SK-N-MC (cell line): ENCODE measurements at regions not wholly inside any gene's neighbourhood (a gene's known extent, or its start where the extent isn't known, plus 50 kb on each side); places are given as distances from the start of the nearest gene placed in this dataset.

Experiments used
- EZH2 ChIP-seq: fragments of 200-600 bp; sonication (generic); IDR thresholded peaks from one replicate; pipeline ENCODE4 v1.6.1; 2017; ENCODE audit warnings: antibody characterized with exemption
- FOXP2 ChIP-seq: optimal IDR thresholded peaks from 2 replicates; pipeline ENCODE3; 2011; ENCODE audit warnings: mild to moderate bottlenecking, moderate library complexity; ENCODE audit not compliant: insufficient read depth; ENCODE audit errors: extremely low read length, control extremely low read depth
- POLR2AphosphoS5 ChIP-seq: IDR thresholded peaks from 2 replicates; pipeline ENCODE4 v1.6.1; 2012; ENCODE audit warnings: mild to moderate bottlenecking, low read depth, low read length, borderline replicate concordance

DNA sequence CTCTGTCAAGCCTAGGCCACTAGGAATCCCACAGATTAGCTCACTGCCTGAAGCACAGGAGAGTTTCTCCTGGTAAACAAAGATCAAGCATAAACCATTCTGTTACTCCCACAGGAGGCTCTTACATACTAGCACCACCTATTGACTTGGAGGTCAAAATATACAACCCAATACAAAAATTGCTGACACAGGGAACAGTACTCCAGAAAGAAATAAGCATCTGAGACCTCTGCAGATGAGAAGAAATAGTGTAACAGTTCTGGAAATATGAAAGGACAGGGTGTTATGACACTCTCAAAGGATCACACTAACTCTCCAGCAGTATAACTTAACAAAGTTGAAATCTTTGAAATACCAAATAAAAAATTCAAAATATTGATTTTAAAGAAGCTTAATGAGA is 269.6 kb upstream of the ARRDC3 start:
- TF ChIP-seq EZH2 (no peak), POLR2AphosphoS5 (no peak), FOXP2 (no peak)
